ENCODE measurements at regions not wholly inside any gene's neighbourhood (a gene's known extent, or its start where the extent isn't known, plus 50 kb on each side); places are given as distances from the start of the nearest gene placed in this dataset.

DNA sequence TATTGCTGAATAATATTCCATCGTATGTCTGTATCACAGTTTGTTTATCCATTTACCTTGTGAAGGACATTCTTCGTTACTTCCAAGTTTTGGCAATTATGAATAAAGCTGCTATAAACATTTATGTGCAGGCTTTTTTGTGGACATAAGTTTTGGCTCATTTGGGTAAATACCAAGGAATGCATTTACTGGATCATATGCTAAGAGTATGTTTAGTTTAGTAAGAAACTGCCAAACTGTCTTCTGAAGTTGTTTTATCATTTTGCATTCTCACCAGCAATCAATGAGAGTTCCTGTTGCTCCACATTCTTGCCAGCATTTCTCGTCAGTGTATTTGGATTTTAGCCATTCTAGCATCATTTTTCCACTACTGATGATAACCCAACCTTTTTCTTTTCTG lies 232.7 kb upstream of the NR3C2 start:
- TF ChIP-seq, protein P1, sequence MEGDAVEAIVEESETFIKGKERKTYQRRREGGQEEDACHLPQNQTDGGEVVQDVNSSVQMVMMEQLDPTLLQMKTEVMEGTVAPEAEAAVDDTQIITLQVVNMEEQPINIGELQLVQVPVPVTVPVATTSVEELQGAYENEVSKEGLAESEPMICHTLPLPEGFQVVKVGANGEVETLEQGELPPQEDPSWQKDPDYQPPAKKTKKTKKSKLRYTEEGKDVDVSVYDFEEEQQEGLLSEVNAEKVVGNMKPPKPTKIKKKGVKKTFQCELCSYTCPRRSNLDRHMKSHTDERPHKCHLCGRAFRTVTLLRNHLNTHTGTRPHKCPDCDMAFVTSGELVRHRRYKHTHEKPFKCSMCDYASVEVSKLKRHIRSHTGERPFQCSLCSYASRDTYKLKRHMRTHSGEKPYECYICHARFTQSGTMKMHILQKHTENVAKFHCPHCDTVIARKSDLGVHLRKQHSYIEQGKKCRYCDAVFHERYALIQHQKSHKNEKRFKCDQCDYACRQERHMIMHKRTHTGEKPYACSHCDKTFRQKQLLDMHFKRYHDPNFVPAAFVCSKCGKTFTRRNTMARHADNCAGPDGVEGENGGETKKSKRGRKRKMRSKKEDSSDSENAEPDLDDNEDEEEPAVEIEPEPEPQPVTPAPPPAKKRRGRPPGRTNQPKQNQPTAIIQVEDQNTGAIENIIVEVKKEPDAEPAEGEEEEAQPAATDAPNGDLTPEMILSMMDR (IDR thresholded peaks at IDR 0.05; ENCODE audit: low read depth, low read length, poor library complexity, severe bottlenecking): no peak
- TF ChIP-seq EZH2phosphoT487 (IDR thresholded peaks at IDR 0.05; ENCODE audit: borderline replicate concordance, low read length): no peak
